ENCODE measurements at regions not wholly inside any gene's neighbourhood (a gene's known extent, or its start where the extent isn't known, plus 50 kb on each side); places are given as distances from the start of the nearest gene placed in this dataset.

GRCh38 chr5:82417776-82418607 lies 139.8 kb upstream of the RPS23 start:
- peak; percentile 54 for DNase-seq

- no peak for DNase-seq
Observed at GRCh38 chr5:82416512-82416911, 138.4 kb upstream of the RPS23 start.

- no peak for DNase-seq
Observed at GRCh38 chr5:82414041-82414388, 135.9 kb upstream of the RPS23 start.

GRCh38 chr5:82413302-82414040 lies 135.3 kb upstream of the RPS23 start:
- DNase-seq = peak; percentile 18

- no peak for DNase-seq
Observed at GRCh38 chr5:82408033-82408432, 129.9 kb upstream of the RPS23 start.

- DNase-seq = no peak
Observed at GRCh38 chr5:82406205-82406773, 128.1 kb upstream of the RPS23 start.

GRCh38 chr5:82405618-82406204 lies 127.6 kb upstream of the RPS23 start:
- peak; percentile 69 for DNase-seq

GRCh38 chr5:82405161-82405560 lies 127.0 kb upstream of the RPS23 start:
- no peak for DNase-seq

- no peak for DNase-seq
Observed at GRCh38 chr5:82404382-82404945, 126.3 kb upstream of the RPS23 start.

- no peak for DNase-seq
Observed at GRCh38 chr5:82403724-82404123, 125.6 kb upstream of the RPS23 start.

GRCh38 chr5:82403026-82403425 lies 124.9 kb upstream of the RPS23 start:
- DNase-seq = no peak

GRCh38 chr5:82399111-82399510 lies 121.0 kb upstream of the RPS23 start:
- DNase-seq = no peak

- no peak for DNase-seq
Observed at GRCh38 chr5:82397741-82398320, 119.7 kb upstream of the RPS23 start.

- DNase-seq = no peak
Observed at GRCh38 chr5:82396871-82397514, 118.8 kb upstream of the RPS23 start.

- DNase-seq = no peak
Observed at GRCh38 chr5:82396396-82396795, 118.2 kb upstream of the RPS23 start.

- no peak for DNase-seq
Observed at GRCh38 chr5:82393951-82394350, 115.8 kb upstream of the RPS23 start.

- no peak for DNase-seq
Observed at GRCh38 chr5:82390088-82390487, 111.9 kb upstream of the RPS23 start.

- DNase-seq = no peak
Observed at GRCh38 chr5:82389347-82389746, 111.2 kb upstream of the RPS23 start.

- no peak for DNase-seq
Observed at GRCh38 chr5:82388181-82388580, 110.0 kb upstream of the RPS23 start.

- no peak for DNase-seq
Observed at GRCh38 chr5:82387819-82388166, 109.6 kb upstream of the RPS23 start.

- no peak for DNase-seq
Observed at GRCh38 chr5:82387001-82387818, 109.1 kb upstream of the RPS23 start.

- no peak for DNase-seq
Observed at GRCh38 chr5:82386576-82386975, 108.4 kb upstream of the RPS23 start.

Data from inflammatory macrophage treated with lipopolysaccharide for 4 hours (primary cell).